H54 (cell line): ENCODE measurements at regions not wholly inside any gene's neighbourhood (a gene's known extent, or its start where the extent isn't known, plus 50 kb on each side); places are given as distances from the start of the nearest gene placed in this dataset.
A peak's percentile ranks its signal among the peaks of the same experiment; 100 is the strongest.
"Not testable (repeated sequence)": the region's sequence is repeated elsewhere in the genome, so short reads cannot be mapped to it uniquely, and the experiment has no call there.

ENCODE experiments used
- DNase-seq: peaks from one replicate; pipeline ENCODE4 v3.0.0; 2011; ENCODE audit warnings: low spot score, mixed read lengths; ENCODE audit not compliant: insufficient read length
- FAIRE-seq: peaks from 3 replicates; lab custom pipeline; 2011; peaks lifted over from hg19 to GRCh38; lab: Jason Lieb, UNC
- POLR2A ChIP-seq: IDR thresholded peaks from 2 replicates; pipeline ENCODE4 v1.6.1; 2011; ENCODE audit warnings: low read depth, mild to moderate bottlenecking, low read length

- no peak for FAIRE-seq
- no peak for DNase-seq
- no peak for TF ChIP-seq POLR2A
Measured at GRCh38 chr4:14157262-14157661, 529.7 kb upstream of the BOD1L1 start.

GRCh38 chr4:14165222-14165920 lies 537.8 kb upstream of the BOD1L1 start:
- DNase-seq, result no peak
- no peak for FAIRE-seq
- no peak for TF ChIP-seq POLR2A

- TF ChIP-seq POLR2A, result no peak
- no peak for FAIRE-seq
- no peak for DNase-seq
Measured at GRCh38 chr4:14167876-14168510, 540.5 kb upstream of the BOD1L1 start.

- TF ChIP-seq POLR2A, result no peak
- DNase-seq (peak; percentile 16), FAIRE-seq (peak; percentile 97)
Measured at GRCh38 chr4:14168919-14169318, 541.4 kb upstream of the BOD1L1 start.

GRCh38 chr4:14169460-14169859 lies 541.9 kb upstream of the BOD1L1 start:
- FAIRE-seq, result no peak
- no peak for TF ChIP-seq POLR2A

GRCh38 chr4:14169940-14170339 lies 542.4 kb upstream of the BOD1L1 start:
- FAIRE-seq, DNase-seq: not testable (repeated sequence)

More at GRCh38 chr4:14169460-14169859, 541.9 kb upstream of the BOD1L1 start:
- DNase-seq, result no peak

- FAIRE-seq (no peak), DNase-seq (no peak)
- no peak for TF ChIP-seq POLR2A
Measured at GRCh38 chr4:14176613-14177012, 549.1 kb upstream of the BOD1L1 start.

GRCh38 chr4:14177987-14178386 lies 550.5 kb upstream of the BOD1L1 start:
- TF ChIP-seq POLR2A, result no peak
- no peak for DNase-seq
- FAIRE-seq, result no peak

GRCh38 chr4:14178421-14178820 lies 550.9 kb upstream of the BOD1L1 start:
- no peak for DNase-seq
- FAIRE-seq, result peak; percentile 57
- TF ChIP-seq POLR2A, result no peak

- FAIRE-seq (no peak), DNase-seq (no peak)
- no peak for TF ChIP-seq POLR2A
Measured at GRCh38 chr4:14180166-14180565, 552.6 kb upstream of the BOD1L1 start.

GRCh38 chr4:14180983-14181601 lies 553.6 kb upstream of the BOD1L1 start:
- FAIRE-seq (no peak), DNase-seq (no peak)
- TF ChIP-seq POLR2A, result no peak

- DNase-seq, result no peak
- no peak for FAIRE-seq
- TF ChIP-seq POLR2A, result no peak
Measured at GRCh38 chr4:14182148-14182547, 554.6 kb upstream of the BOD1L1 start.

- DNase-seq (no peak), FAIRE-seq (no peak)
- TF ChIP-seq POLR2A, result no peak
Measured at GRCh38 chr4:14184265-14184664, 556.7 kb upstream of the BOD1L1 start.

- no peak for DNase-seq
- FAIRE-seq, result no peak
- no peak for TF ChIP-seq POLR2A
Measured at GRCh38 chr4:14184767-14185166, 557.2 kb upstream of the BOD1L1 start.
